Hepatocyte (in vitro differentiated cells): ENCODE measurements at regions not wholly inside any gene's neighbourhood (a gene's known extent, or its start where the extent isn't known, plus 50 kb on each side); places are given as distances from the start of the nearest gene placed in this dataset.

Source experiments
- DNase-seq: peaks from one replicate; pipeline ENCODE4 v3.0.0-alpha.2; 2016; ENCODE audit warnings: low spot score
- H2AFZ ChIP-seq: fragments of 200-600 bp; sonication (generic); 2 replicates; pipeline ENCODE4 v1.6.0; 2016; ENCODE audit warnings: antibody characterized with exemption, mild to moderate bottlenecking
- H3K27ac ChIP-seq: fragments of 200-600 bp; sonication (generic); 2 replicates; pipeline ENCODE4 v1.5.1; 2016; ENCODE audit warnings: mild to moderate bottlenecking
- H3K27me3 ChIP-seq: fragments of 200-600 bp; sonication (generic); 2 replicates; pipeline ENCODE4 v1.6.1; 2016
- H3K36me3 ChIP-seq: fragments of 200-600 bp; sonication (generic); replicated peaks from 2 replicates; pipeline ENCODE4 v1.5.1; 2016; ENCODE audit warnings: low read depth; ENCODE audit not compliant: insufficient read depth
- H3K4me1 ChIP-seq: fragments of 200-600 bp; sonication (generic); 2 replicates; pipeline ENCODE4 v1.5.1; 2016; ENCODE audit warnings: mild to moderate bottlenecking, moderate library complexity; ENCODE audit not compliant: insufficient read depth
- H3K4me2 ChIP-seq: fragments of 200-600 bp; sonication (generic); 2 replicates; pipeline ENCODE4 v1.6.0; 2016
- H3K4me3 ChIP-seq: fragments of 200-600 bp; sonication (generic); 2 replicates; pipeline ENCODE4 v1.5.1; 2016; ENCODE audit warnings: mild to moderate bottlenecking
- H3K79me2 ChIP-seq: fragments of 200-600 bp; sonication (generic); 2 replicates; pipeline ENCODE4 v1.6.0; 2017; ENCODE audit warnings: mild to moderate bottlenecking
- H3K9me2 ChIP-seq: fragments of 200-600 bp; sonication (generic); replicated peaks from 2 replicates; pipeline ENCODE4 v1.6.0; 2017; ENCODE audit warnings: mild to moderate bottlenecking; ENCODE audit not compliant: insufficient read depth
- H3K9me3 ChIP-seq: fragments of 200-600 bp; sonication (generic); 2 replicates; pipeline ENCODE4 v1.5.1; 2016; ENCODE audit warnings: low read depth, mild to moderate bottlenecking
- H4K20me1 ChIP-seq: fragments of 200-600 bp; sonication (generic); 2 replicates; pipeline ENCODE4 v1.6.0; 2016; ENCODE audit warnings: mild to moderate bottlenecking; ENCODE audit not compliant: insufficient read depth, poor library complexity, severe bottlenecking
- EZH2 ChIP-seq: fragments of 200-600 bp; sonication (generic); IDR thresholded peaks from 2 replicates; pipeline ENCODE4 v1.6.1; 2016; ENCODE audit warnings: antibody characterized with exemption, mild to moderate bottlenecking, borderline replicate concordance
- EZH2phosphoT487 ChIP-seq: fragments of 200-600 bp; sonication (generic); IDR thresholded peaks from one replicate; pipeline ENCODE4 v1.6.1; 2018; ENCODE audit warnings: antibody characterized with exemption, mild to moderate bottlenecking, low read depth, moderate library complexity; ENCODE audit not compliant: unreplicated experiment, severe bottlenecking
- WGBS: methylation state at CpG from one replicate; pipeline ENCODE4 v1.1.6; 2016; ENCODE audit warnings: low lambda C conversion rate; ENCODE audit errors: missing lambda C conversion rate; 5-methylcytosine and 5-hydroxymethylcytosine counted together
- TF ChIP-seq, protein P1 (sequence below): fragments of 200-600 bp; sonication (generic); IDR thresholded peaks from 2 replicates; pipeline ENCODE4 v1.5.1; 2016; ENCODE audit warnings: antibody characterized with exemption, mild to moderate bottlenecking; ENCODE audit not compliant: poor library complexity

DNA sequence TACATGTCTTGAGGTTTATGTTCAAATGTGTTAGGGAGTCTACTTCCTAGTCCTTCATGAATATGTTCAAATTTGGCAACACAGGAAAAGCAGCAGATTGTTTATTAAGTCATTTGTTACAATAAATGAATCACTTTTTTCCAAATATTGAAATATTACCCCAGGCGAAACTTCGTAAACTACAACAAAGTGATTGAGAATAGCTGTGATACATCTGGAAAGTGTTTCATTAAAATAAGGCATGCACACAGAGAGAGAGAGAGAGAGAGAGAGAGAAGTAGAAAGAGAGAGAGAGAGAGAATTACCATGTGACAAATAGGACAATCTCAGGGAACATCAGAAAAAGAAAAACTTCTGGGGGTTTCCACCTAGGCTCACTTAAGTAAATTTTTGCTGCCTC lies 363.1 kb upstream of the PTCHD4 start:
- no peak overlapping the region for H3K4me2 ChIP-seq
- no peaks in the 10 kb centered on the region for H4K20me1 ChIP-seq
- H3K4me3 ChIP-seq = no peak overlapping the region
- DNase-seq = no peak
- no peaks in the 10 kb centered on the region for H3K36me3 ChIP-seq
- H3K27ac ChIP-seq = no peak overlapping the region
- no peak for TF ChIP-seq EZH2
- TF ChIP-seq, protein P1, sequence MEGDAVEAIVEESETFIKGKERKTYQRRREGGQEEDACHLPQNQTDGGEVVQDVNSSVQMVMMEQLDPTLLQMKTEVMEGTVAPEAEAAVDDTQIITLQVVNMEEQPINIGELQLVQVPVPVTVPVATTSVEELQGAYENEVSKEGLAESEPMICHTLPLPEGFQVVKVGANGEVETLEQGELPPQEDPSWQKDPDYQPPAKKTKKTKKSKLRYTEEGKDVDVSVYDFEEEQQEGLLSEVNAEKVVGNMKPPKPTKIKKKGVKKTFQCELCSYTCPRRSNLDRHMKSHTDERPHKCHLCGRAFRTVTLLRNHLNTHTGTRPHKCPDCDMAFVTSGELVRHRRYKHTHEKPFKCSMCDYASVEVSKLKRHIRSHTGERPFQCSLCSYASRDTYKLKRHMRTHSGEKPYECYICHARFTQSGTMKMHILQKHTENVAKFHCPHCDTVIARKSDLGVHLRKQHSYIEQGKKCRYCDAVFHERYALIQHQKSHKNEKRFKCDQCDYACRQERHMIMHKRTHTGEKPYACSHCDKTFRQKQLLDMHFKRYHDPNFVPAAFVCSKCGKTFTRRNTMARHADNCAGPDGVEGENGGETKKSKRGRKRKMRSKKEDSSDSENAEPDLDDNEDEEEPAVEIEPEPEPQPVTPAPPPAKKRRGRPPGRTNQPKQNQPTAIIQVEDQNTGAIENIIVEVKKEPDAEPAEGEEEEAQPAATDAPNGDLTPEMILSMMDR = no peak
- no peaks in the 10 kb centered on the region for H3K79me2 ChIP-seq
- 91% methylated on average over 2 of the region's 2 CpGs for WGBS
- no peaks in the 10 kb centered on the region for H3K9me3 ChIP-seq
- no peak overlapping the region for H2AFZ ChIP-seq
- no peaks in the 10 kb centered on the region for H3K9me2 ChIP-seq
- H3K27me3 ChIP-seq = no peaks in the 10 kb centered on the region
- no peaks in the 10 kb centered on the region for H3K4me1 ChIP-seq

DNA sequence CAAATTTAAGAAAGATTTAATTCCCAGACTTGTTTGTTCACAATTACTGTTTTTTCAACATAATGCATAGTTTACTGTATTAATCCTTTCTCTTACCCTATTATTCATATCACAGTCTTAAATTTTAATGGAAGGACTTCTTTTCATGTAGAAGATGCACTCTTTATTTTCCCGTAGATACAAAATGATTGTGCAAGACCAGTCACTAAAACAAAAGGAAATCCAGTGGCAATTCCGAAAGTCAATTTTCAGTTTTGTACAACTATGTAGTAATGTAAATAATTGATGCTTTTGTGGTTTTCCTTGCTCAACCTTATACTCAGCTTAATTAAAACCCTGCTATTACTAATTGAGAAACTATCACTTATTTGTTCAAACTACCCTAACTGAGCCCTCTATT lies 361.5 kb upstream of the PTCHD4 start:
- no peaks in the 10 kb centered on the region for H3K36me3 ChIP-seq
- 86% methylated on average over 2 of the region's 2 CpGs for WGBS

DNA sequence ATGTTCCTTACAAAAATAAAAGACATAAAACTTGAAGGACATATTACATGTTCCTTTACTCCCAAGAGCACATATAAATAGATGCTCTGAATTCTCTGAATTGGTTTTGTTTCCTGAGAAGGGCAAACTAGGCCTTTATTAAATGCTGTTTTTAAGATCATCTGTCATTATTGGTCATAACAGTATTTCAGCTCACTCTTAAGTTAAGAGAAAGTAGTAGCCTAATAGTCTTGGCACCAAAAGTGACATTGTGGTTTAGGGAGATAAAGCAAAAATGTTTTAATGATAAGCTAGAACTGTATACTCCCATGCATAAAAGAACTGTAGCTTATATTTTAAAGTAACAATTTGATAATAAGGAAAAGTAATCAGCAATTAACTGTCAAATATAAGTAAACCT lies 361.1 kb upstream of the PTCHD4 start:
- no peaks in the 10 kb centered on the region for H3K4me1 ChIP-seq
- H3K36me3 ChIP-seq = no peaks in the 10 kb centered on the region
- no peaks in the 10 kb centered on the region for H3K9me3 ChIP-seq
- H2AFZ ChIP-seq = peak overlapping the region; percentile 8
- no peak overlapping the region for H3K4me3 ChIP-seq
- no peaks in the 10 kb centered on the region for H3K9me2 ChIP-seq
- DNase-seq = no peak
- no peak for TF ChIP-seq EZH2
- no peak for TF ChIP-seq EZH2phosphoT487
- TF ChIP-seq, protein P1 = no peak
- no peaks in the 10 kb centered on the region for H3K27me3 ChIP-seq
- H4K20me1 ChIP-seq = no peaks in the 10 kb centered on the region
- H3K79me2 ChIP-seq = no peaks in the 10 kb centered on the region
- H3K27ac ChIP-seq = no peak overlapping the region
- H3K4me2 ChIP-seq = no peak overlapping the region

More for the DNA sequence above, 361.5 kb upstream of the PTCHD4 start:
- no peaks in the 10 kb centered on the region for H3K9me3 ChIP-seq
- H4K20me1 ChIP-seq = no peaks in the 10 kb centered on the region
- H3K27ac ChIP-seq = no peak overlapping the region
- H3K4me1 ChIP-seq = no peaks in the 10 kb centered on the region
- no peak overlapping the region for H3K4me2 ChIP-seq
- no peak overlapping the region for H2AFZ ChIP-seq
- TF ChIP-seq, protein P1 = no peak
- TF ChIP-seq EZH2 (no peak), EZH2phosphoT487 (no peak)
- H3K9me2 ChIP-seq = no peaks in the 10 kb centered on the region
- H3K27me3 ChIP-seq = no peaks in the 10 kb centered on the region
- H3K4me3 ChIP-seq = no peak overlapping the region
- H3K79me2 ChIP-seq = no peaks in the 10 kb centered on the region
- DNase-seq = no peak

DNA sequence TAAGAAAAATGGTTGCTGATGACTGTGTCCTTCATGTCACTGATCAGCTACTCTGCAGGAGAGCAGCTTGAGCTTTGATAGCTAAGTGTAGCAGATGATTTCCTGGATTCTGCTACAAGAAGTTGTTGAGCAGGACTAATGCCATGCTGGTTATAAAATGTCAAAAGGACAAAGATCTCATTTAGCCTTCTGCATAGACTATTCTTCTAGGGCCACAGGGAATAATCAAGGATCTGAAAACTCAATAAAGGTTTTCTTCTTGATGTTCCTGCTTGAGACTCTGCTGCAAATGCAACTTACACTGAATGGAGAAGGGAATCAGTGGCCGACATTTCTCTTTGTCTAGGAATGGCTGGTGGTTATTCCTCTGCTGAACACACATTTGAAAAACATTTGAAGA lies 360.3 kb upstream of the PTCHD4 start:
- 96% methylated on average over 1 of the region's 1 CpG for WGBS
- H3K36me3 ChIP-seq = no peaks in the 10 kb centered on the region
- H3K4me3 ChIP-seq = no peak overlapping the region

More for the DNA sequence above, 360.3 kb upstream of the PTCHD4 start:
- Histone ChIP-seq H3K9me2 (no peaks in the 10 kb centered on the region), H3K27ac (no peak overlapping the region), H4K20me1 (no peaks in the 10 kb centered on the region), H2AFZ (no peak overlapping the region), H3K4me1 (no peaks in the 10 kb centered on the region), H3K79me2 (no peaks in the 10 kb centered on the region), H3K9me3 (no peaks in the 10 kb centered on the region), H3K27me3 (no peaks in the 10 kb centered on the region), H3K4me2 (no peak overlapping the region)
- TF ChIP-seq EZH2 (no peak), EZH2phosphoT487 (no peak)
- TF ChIP-seq, protein P1 = no peak
- no peak for DNase-seq
